GM12874 (cell line): ENCODE measurements at regions not wholly inside any gene's neighbourhood (a gene's known extent, or its start where the extent isn't known, plus 50 kb on each side); places are given as distances from the start of the nearest gene placed in this dataset.

ENCODE experiments used
- CTCF ChIP-seq: IDR thresholded peaks from 2 replicates; pipeline ENCODE4 v1.5.1; 2011; ENCODE audit warnings: low read depth, mild to moderate bottlenecking, control low read depth, low read length, moderate library complexity; ENCODE audit not compliant: insufficient read depth

GRCh38 chr15:84142888-84143337 is 92.7 kb upstream of the GOLGA6L4 start:
- peak; percentile 70 for TF ChIP-seq CTCF

GRCh38 chr15:84143753-84144314 is 91.7 kb upstream of the GOLGA6L4 start:
- TF ChIP-seq CTCF: no peak

GRCh38 chr15:84151205-84151931 is 84.2 kb upstream of the GOLGA6L4 start:
- no peak for TF ChIP-seq CTCF
